GM10248 (cell line): ENCODE measurements at regions not wholly inside any gene's neighbourhood (a gene's known extent, or its start where the extent isn't known, plus 50 kb on each side); places are given as distances from the start of the nearest gene placed in this dataset.

Experiments used
- CTCF ChIA-PET: fragments of 300-600 bp; sonication (Branson Sonifier 250); formaldehyde crosslinking; extraction: SDS; loops from one replicate; lab custom pipeline; 2021; ENCODE audit warnings: antibody characterized with exemption; lab: Yijun Ruan, JAX
- POLR2A ChIA-PET: fragments of 350-650 bp; sonication (Branson Sonifier 250); formaldehyde crosslinking; extraction: SDS; loops from one replicate; lab custom pipeline; 2020; ENCODE audit warnings: antibody characterized with exemption; lab: Yijun Ruan, JAX
- DNase-seq: peaks from one replicate; pipeline ENCODE4 v3.0.0; 2012; ENCODE audit errors: extremely low spot score
- CTCF ChIP-seq: IDR thresholded peaks from 2 replicates; pipeline ENCODE4 v1.5.1; 2012; ENCODE audit warnings: mild to moderate bottlenecking, low read depth; ENCODE audit errors: extremely low read depth, missing control alignments, control extremely low read depth

GRCh38 chr20:43820731-43821330 lies 93.8 kb upstream of the TOX2 start:
- ChIA-PET CTCF (interaction anchor here (1.4 kb wide), 1 partner anchor 13 kb away, joined by 3 read pairs; no protein-coding TSS in a partner anchor), POLR2A (no interaction called here)
- TF ChIP-seq CTCF = no peak
- no peak for DNase-seq

GRCh38 chr20:43812216-43812615 lies 85.4 kb upstream of the GTSF1L start:
- ChIA-PET CTCF (interaction anchor here (1.2 kb wide), 1 partner anchor 11 kb away, joined by 4 read pairs; no protein-coding TSS in a partner anchor), POLR2A (interaction anchor here (0.6 kb wide), 1 partner anchor 24 kb away, joined by 3 read pairs; no protein-coding TSS in a partner anchor)
- no peak for DNase-seq
- no peak for TF ChIP-seq CTCF

- CTCF ChIA-PET = interaction anchor here (0.6 kb wide), 1 partner anchor 175 kb away, joined by 3 read pairs; no protein-coding TSS in a partner anchor
- DNase-seq = no peak
- no peak for TF ChIP-seq CTCF
- POLR2A ChIA-PET = no interaction called here
Measured at GRCh38 chr20:43809206-43809819, 82.5 kb upstream of the GTSF1L start.

- TF ChIP-seq CTCF = no peak
- CTCF ChIA-PET = no interaction called here
- DNase-seq = no peak
- POLR2A ChIA-PET = no interaction called here
Measured at GRCh38 chr20:43804781-43805180, 78.0 kb upstream of the GTSF1L start.

GRCh38 chr20:43803276-43803675 lies 76.5 kb upstream of the GTSF1L start:
- no peak for TF ChIP-seq CTCF
- ChIA-PET POLR2A (no interaction called here), CTCF (no interaction called here)
- DNase-seq = no peak

GRCh38 chr20:43800186-43800585 lies 73.4 kb upstream of the GTSF1L start:
- TF ChIP-seq CTCF = no peak
- ChIA-PET POLR2A (no interaction called here), CTCF (interaction anchor here (1.0 to 1.4 kb wide), 3 partner anchors 12 to 15 kb away, joined by 3 to 4 read pairs (median 3); no protein-coding TSS in a partner anchor)
- no peak for DNase-seq
